Pancreas (tissue), 10 donors: ENCODE measurements at regions not wholly inside any gene's neighbourhood (a gene's known extent, or its start where the extent isn't known, plus 50 kb on each side); places are given as distances from the start of the nearest gene placed in this dataset.
A peak's percentile ranks its signal among the peaks of the same experiment; 100 is the strongest.

ENCODE experiments used
- ATAC-seq, 4 donors: fragments of 200-7000 bp; cut with Tn5 transposase; one replicate each; pipeline versions ENCODE4 v1.8.0 to v1.9.1; 2020; ENCODE audit warnings: mild to moderate bottlenecking in 4 of 4, moderate library complexity in 4 of 4
- DNase-seq, 6 donors: peaks; one replicate each; pipeline ENCODE4 v3.0.0-alpha.2; 2020
- FAIRE-seq: peaks from 2 replicates; lab custom pipeline; 2012; peaks lifted over from hg19 to GRCh38; lab: Jason Lieb, UNC
- H3K27ac ChIP-seq, 4 donors: fragments of 200-600 bp; sonication (generic); 1 replicate in 3 of 4; 2 replicates in 1 of 4; pipeline versions ENCODE4 v1.5.0 to v1.8.0; 2020
- H3K27me3 ChIP-seq, 4 donors: fragments of 200-600 bp; one replicate each; pipeline ENCODE4 v1.8.0; 2021
- H3K36me3 ChIP-seq, 3 donors: fragments of 200-600 bp; sonication (generic) in 1 of 3; one replicate each; pipeline versions ENCODE4 v1.5.0 to v1.8.0; 2020 to 2021
- H3K4me1 ChIP-seq, 3 donors: fragments of 200-600 bp; one replicate each; pipeline ENCODE4 v1.8.0; 2021
- H3K4me3 ChIP-seq, 4 donors: fragments of 200-600 bp; sonication (generic) in 2 of 4; one replicate each; pipeline versions ENCODE4 v1.5.0 to v1.8.0; 2020 to 2021
- H3K9me3 ChIP-seq, 4 donors: fragments of 200-600 bp; one replicate each; pipeline ENCODE4 v1.8.0; 2021
- WGBS, 2 donors: extraction: QIAGEN DNeasy Blood & Tissue Kit; methylation state at CpG; one replicate each; pipeline ENCODE4 v1.1.7; 2013; 5-methylcytosine and 5-hydroxymethylcytosine counted together
- intact Hi-C, 3 donors: fragments of 100-400 bp; cut with DNase I; formaldehyde crosslinking; loops; one replicate each; pipeline versions ENCODE4 v1.11.1 to v1.14.2; 2022
- TF ChIP-seq, protein P1 (sequence below), 4 donors: fragments of 200-600 bp; sonication (generic) in 3 of 4; IDR thresholded peaks; one replicate each; pipeline versions ENCODE4 v1.5.0 to v1.8.0; 2021; ENCODE audit warnings: antibody characterized with exemption in 4 of 4
- donor health status: healthy with polysubstance abuse.
- donor health status: DM: no; HTN: no; CAD: no; lungs with moderate emphysema.
- donor health status: DM: no; HTN: no; CAD: no.
- donor health status: control.
- donor health status: control.
- donor health status: Bipolar disorder and iron deficiency.
- donor health status: DM: yes; HTN: yes; CAD: no.
- donor health status: DM: no; HTN: no; CAD: no.
- donor health status: DM: no; HTN: no; CAD: no.
- donor health status: DM: yes; HTN: yes; CAD: no.

DNA sequence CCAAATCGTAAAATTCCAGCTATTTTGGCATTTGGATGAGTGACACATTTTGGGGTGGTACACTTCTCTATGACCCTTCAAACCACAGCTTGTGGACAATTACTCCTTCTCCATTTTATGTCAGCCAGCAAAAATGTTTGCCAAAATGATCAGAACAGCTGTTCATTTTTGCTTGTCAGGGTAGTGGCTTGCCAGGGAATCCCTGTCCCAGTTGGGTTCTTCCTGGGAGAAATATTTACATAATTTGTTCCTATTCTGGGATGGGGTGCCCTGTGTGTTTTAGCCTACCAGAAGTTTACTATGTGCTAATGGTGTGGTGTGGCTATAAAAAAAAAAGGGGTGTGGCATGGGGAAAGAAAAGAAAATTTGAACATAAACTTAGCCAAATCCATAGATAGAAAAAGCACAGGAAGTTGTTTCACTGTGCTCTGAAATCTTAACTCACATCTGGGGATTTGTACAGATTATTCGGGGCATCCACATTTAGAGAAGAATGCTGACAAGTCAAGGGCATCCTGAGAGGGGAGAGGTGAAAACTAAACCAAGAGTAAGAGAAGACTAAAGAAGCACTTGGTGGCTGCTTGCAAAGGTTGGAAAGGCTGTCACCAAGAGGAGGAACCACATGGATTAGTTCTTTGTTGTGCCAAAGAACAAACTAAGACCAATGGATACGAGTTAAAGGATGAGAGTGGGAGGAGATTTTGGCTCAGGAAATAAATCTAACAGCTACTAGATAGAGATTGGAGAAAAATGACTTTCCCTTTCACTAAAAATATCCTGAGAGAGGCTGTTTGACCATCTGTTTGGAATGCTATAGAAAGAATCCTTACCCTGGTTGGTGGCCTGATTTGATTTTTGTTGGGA, 55.2 kb upstream of the RBM24 start:
- no peak overlapping the region for H3K27ac ChIP-seq
- TF ChIP-seq, protein P1, sequence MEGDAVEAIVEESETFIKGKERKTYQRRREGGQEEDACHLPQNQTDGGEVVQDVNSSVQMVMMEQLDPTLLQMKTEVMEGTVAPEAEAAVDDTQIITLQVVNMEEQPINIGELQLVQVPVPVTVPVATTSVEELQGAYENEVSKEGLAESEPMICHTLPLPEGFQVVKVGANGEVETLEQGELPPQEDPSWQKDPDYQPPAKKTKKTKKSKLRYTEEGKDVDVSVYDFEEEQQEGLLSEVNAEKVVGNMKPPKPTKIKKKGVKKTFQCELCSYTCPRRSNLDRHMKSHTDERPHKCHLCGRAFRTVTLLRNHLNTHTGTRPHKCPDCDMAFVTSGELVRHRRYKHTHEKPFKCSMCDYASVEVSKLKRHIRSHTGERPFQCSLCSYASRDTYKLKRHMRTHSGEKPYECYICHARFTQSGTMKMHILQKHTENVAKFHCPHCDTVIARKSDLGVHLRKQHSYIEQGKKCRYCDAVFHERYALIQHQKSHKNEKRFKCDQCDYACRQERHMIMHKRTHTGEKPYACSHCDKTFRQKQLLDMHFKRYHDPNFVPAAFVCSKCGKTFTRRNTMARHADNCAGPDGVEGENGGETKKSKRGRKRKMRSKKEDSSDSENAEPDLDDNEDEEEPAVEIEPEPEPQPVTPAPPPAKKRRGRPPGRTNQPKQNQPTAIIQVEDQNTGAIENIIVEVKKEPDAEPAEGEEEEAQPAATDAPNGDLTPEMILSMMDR (IDR thresholded peaks at IDR 0.05) = no peak
- H3K4me1 ChIP-seq = peaks cover 0 to 8% (median 7%) of the 10 kb centered on the region in 3 donors
- H3K9me3 ChIP-seq = no peaks in the 10 kb centered on the region
- 63 to 69% methylated on average over 3 of the region's 3 CpGs for WGBS, 2 donors
- no peak for FAIRE-seq
- no peak overlapping the region for H3K4me3 ChIP-seq
- DNase-seq = no peak
- H3K27me3 ChIP-seq = no peaks in the 10 kb centered on the region
- no peaks in the 10 kb centered on the region for H3K36me3 ChIP-seq
- intact Hi-C loops = no loop called here
- no peak for ATAC-seq

DNA sequence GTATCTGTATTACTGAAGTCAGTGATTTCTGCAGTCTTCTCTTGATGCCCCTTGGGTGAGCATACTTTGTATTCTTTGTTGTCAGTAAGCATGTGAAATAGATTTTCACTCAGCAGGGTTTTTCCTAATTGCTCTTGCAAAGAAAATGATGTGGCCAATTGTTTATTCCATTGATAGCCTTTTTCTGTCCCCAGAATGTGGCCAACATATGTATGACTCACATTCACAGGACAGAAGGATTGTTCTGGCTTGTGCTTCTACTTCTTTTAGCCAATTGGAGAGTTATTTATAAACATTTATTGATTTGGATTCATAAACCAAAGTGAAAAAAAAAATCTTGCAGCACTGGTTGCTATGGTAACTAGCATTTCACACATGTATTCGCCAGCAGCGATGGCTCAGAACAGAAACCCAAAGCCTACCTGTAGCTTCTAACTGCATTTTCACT, 54.4 kb upstream of the RBM24 start:
- H3K27me3 ChIP-seq = no peaks in the 10 kb centered on the region
- DNase-seq (no peak), FAIRE-seq (no peak), ATAC-seq (peak in 3 of 4 donors; percentile 38 to 60 (median 56))
- peaks cover 0 to 8% (median 7%) of the 10 kb centered on the region in 3 donors for H3K4me1 ChIP-seq
- intact Hi-C loops = no loop called here
- 13 to 31% methylated on average over 2 of the region's 2 CpGs for WGBS, 2 donors
- no peak overlapping the region for H3K27ac ChIP-seq
- TF ChIP-seq, protein P1 (IDR thresholded peaks at IDR 0.05) = no peak
- H3K36me3 ChIP-seq = no peaks in the 10 kb centered on the region
- H3K9me3 ChIP-seq = no peaks in the 10 kb centered on the region
- H3K4me3 ChIP-seq = no peak overlapping the region

- Histone ChIP-seq H3K4me1 (peaks cover 0 to 8% (median 7%) of the 10 kb centered on the region in 3 donors), H3K4me3 (no peak overlapping the region), H3K27me3 (no peaks in the 10 kb centered on the region), H3K36me3 (no peaks in the 10 kb centered on the region), H3K9me3 (no peaks in the 10 kb centered on the region), H3K27ac (no peak overlapping the region)
- WGBS, 2 donors = 28 to 30% methylated on average over 4 of the region's 4 CpGs
- peak in 3 of 4 donors; percentile 43 to 57 (median 56) for ATAC-seq
- intact Hi-C loops = no loop called here
- FAIRE-seq = no peak
- DNase-seq = no peak
- TF ChIP-seq, protein P1 (IDR thresholded peaks at IDR 0.05) = no peak
Measured at GRCh38 chr6:17227403-17227802, 53.8 kb upstream of the RBM24 start.
